ENCODE measurements at regions not wholly inside any gene's neighbourhood (a gene's known extent, or its start where the extent isn't known, plus 50 kb on each side); places are given as distances from the start of the nearest gene placed in this dataset.

GRCh38 chr1:243944429-243945160, 94.6 kb upstream of the AKT3 start:
- DNase-seq (ENCODE audit: low spot score): no peak

GRCh38 chr1:243943671-243944428, 93.8 kb upstream of the AKT3 start:
- DNase-seq (ENCODE audit: low spot score): no peak

GRCh38 chr1:243942196-243943150, 92.4 kb upstream of the AKT3 start:
- DNase-seq (ENCODE audit: low spot score): no peak

GRCh38 chr1:243940451-243940850, 90.4 kb upstream of the AKT3 start:
- DNase-seq (ENCODE audit: low spot score): no peak

- peak; percentile 38 for DNase-seq (ENCODE audit: low spot score)
These were observed 89.3 kb upstream of the AKT3 start for GRCh38 chr1:243939167-243939848.

- no peak for DNase-seq (ENCODE audit: low spot score)
These were observed 88.2 kb upstream of the AKT3 start for GRCh38 chr1:243938208-243938607.

GRCh38 chr1:243933495-243933894, 83.5 kb upstream of the AKT3 start:
- DNase-seq (ENCODE audit: low spot score): no peak

GRCh38 chr1:243931957-243932356, 81.9 kb upstream of the AKT3 start:
- no peak for DNase-seq (ENCODE audit: low spot score)

- no peak for DNase-seq (ENCODE audit: low spot score)
These were observed 81.0 kb upstream of the AKT3 start for GRCh38 chr1:243930822-243931671.

GRCh38 chr1:243927381-243927780, 77.3 kb upstream of the AKT3 start:
- DNase-seq (ENCODE audit: low spot score): no peak

GRCh38 chr1:243926803-243927245, 76.8 kb upstream of the AKT3 start:
- peak; percentile 81 for DNase-seq (ENCODE audit: low spot score)

GRCh38 chr1:243926299-243926698, 76.3 kb upstream of the AKT3 start:
- no peak for DNase-seq (ENCODE audit: low spot score)

GRCh38 chr1:243924588-243925349, 74.7 kb upstream of the AKT3 start:
- no peak for DNase-seq (ENCODE audit: low spot score)

- no peak for DNase-seq (ENCODE audit: low spot score)
These were observed 74.1 kb upstream of the AKT3 start for GRCh38 chr1:243924188-243924587.

- no peak for DNase-seq (ENCODE audit: low spot score)
These were observed 73.5 kb upstream of the AKT3 start for GRCh38 chr1:243923292-243924171.

GRCh38 chr1:243921111-243921510, 71.1 kb upstream of the AKT3 start:
- DNase-seq (ENCODE audit: low spot score): no peak

- DNase-seq (ENCODE audit: low spot score): no peak
These were observed 68.0 kb upstream of the AKT3 start for GRCh38 chr1:243917863-243918565.

- DNase-seq (ENCODE audit: low spot score): no peak
These were observed 67.3 kb upstream of the AKT3 start for GRCh38 chr1:243917177-243917862.

Measured in RKO (cell line).